ENCODE measurements at regions not wholly inside any gene's neighbourhood (a gene's known extent, or its start where the extent isn't known, plus 50 kb on each side); places are given as distances from the start of the nearest gene placed in this dataset.

DNA sequence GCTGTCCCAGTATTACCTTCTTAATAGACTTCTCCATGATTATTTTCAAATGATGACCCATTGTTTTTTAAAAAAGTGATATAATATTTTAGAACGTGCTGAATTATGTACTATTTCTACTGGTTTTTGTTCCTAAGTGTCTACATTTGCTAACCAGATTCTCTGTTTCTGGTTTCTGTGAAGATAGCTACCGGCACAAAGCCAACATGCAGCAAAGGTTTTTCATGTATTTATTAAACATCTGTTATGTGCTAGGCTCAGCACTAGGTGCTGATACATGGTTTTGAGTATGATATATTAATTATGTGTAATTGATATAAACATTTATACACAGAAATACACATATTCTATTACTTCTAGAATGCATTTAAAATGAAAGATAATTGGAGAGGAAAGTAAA is 1035.6 kb downstream of the PCDH17 start (continued):
- no peak for TF ChIP-seq CREB1 (IDR thresholded peaks at IDR 0.05)
- no peak for TF ChIP-seq CREB1 (CRISPR knock-in tag; IDR thresholded peaks at IDR 0.05)
- TF ChIP-seq MIER3 (CRISPR knock-in tag; IDR thresholded peaks at IDR 0.05; ENCODE audit: borderline replicate concordance), result no peak
- no peak for TF ChIP-seq NFE2L1 (CRISPR knock-in tag; IDR thresholded peaks at IDR 0.05; ENCODE audit: borderline replicate concordance)
- TF ChIP-seq, protein P1, sequence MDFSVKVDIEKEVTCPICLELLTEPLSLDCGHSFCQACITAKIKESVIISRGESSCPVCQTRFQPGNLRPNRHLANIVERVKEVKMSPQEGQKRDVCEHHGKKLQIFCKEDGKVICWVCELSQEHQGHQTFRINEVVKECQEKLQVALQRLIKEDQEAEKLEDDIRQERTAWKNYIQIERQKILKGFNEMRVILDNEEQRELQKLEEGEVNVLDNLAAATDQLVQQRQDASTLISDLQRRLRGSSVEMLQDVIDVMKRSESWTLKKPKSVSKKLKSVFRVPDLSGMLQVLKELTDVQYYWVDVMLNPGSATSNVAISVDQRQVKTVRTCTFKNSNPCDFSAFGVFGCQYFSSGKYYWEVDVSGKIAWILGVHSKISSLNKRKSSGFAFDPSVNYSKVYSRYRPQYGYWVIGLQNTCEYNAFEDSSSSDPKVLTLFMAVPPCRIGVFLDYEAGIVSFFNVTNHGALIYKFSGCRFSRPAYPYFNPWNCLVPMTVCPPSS (IDR thresholded peaks at IDR 0.05), result no peak
- TF ChIP-seq, protein P2, sequence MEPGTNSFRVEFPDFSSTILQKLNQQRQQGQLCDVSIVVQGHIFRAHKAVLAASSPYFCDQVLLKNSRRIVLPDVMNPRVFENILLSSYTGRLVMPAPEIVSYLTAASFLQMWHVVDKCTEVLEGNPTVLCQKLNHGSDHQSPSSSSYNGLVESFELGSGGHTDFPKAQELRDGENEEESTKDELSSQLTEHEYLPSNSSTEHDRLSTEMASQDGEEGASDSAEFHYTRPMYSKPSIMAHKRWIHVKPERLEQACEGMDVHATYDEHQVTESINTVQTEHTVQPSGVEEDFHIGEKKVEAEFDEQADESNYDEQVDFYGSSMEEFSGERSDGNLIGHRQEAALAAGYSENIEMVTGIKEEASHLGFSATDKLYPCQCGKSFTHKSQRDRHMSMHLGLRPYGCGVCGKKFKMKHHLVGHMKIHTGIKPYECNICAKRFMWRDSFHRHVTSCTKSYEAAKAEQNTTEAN (CRISPR knock-in tag; conservative IDR thresholded peaks at IDR 0.05), result no peak
- TF ChIP-seq, protein P3, sequence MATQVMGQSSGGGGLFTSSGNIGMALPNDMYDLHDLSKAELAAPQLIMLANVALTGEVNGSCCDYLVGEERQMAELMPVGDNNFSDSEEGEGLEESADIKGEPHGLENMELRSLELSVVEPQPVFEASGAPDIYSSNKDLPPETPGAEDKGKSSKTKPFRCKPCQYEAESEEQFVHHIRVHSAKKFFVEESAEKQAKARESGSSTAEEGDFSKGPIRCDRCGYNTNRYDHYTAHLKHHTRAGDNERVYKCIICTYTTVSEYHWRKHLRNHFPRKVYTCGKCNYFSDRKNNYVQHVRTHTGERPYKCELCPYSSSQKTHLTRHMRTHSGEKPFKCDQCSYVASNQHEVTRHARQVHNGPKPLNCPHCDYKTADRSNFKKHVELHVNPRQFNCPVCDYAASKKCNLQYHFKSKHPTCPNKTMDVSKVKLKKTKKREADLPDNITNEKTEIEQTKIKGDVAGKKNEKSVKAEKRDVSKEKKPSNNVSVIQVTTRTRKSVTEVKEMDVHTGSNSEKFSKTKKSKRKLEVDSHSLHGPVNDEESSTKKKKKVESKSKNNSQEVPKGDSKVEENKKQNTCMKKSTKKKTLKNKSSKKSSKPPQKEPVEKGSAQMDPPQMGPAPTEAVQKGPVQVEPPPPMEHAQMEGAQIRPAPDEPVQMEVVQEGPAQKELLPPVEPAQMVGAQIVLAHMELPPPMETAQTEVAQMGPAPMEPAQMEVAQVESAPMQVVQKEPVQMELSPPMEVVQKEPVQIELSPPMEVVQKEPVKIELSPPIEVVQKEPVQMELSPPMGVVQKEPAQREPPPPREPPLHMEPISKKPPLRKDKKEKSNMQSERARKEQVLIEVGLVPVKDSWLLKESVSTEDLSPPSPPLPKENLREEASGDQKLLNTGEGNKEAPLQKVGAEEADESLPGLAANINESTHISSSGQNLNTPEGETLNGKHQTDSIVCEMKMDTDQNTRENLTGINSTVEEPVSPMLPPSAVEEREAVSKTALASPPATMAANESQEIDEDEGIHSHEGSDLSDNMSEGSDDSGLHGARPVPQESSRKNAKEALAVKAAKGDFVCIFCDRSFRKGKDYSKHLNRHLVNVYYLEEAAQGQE (IDR thresholded peaks at IDR 0.05; ENCODE audit: borderline replicate concordance in 1 of 2, low read depth in 1 of 2, low read length in 2 of 2), result no peak
- TF ChIP-seq ZNF33B (CRISPR knock-in tag; IDR thresholded peaks at IDR 0.05), result no peak
- TF ChIP-seq CBX1 (IDR thresholded peaks at IDR 0.05; ENCODE audit: low read depth), result no peak
- TF ChIP-seq, protein P4, sequence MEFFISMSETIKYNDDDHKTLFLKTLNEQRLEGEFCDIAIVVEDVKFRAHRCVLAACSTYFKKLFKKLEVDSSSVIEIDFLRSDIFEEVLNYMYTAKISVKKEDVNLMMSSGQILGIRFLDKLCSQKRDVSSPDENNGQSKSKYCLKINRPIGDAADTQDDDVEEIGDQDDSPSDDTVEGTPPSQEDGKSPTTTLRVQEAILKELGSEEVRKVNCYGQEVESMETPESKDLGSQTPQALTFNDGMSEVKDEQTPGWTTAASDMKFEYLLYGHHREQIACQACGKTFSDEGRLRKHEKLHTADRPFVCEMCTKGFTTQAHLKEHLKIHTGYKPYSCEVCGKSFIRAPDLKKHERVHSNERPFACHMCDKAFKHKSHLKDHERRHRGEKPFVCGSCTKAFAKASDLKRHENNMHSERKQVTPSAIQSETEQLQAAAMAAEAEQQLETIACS (CRISPR knock-in tag; IDR thresholded peaks at IDR 0.05), result no peak
- no peak for TF ChIP-seq ZSCAN30 (CRISPR knock-in tag; IDR thresholded peaks at IDR 0.05)
- TF ChIP-seq, protein P5, sequence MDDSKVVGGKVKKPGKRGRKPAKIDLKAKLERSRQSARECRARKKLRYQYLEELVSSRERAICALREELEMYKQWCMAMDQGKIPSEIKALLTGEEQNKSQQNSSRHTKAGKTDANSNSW (CRISPR knock-in tag; IDR thresholded peaks at IDR 0.05; ENCODE audit: borderline replicate concordance), result no peak

All from HepG2 (cell line).